NOMO-1 (cell line): ENCODE measurements at regions not wholly inside any gene's neighbourhood (a gene's known extent, or its start where the extent isn't known, plus 50 kb on each side); places are given as distances from the start of the nearest gene placed in this dataset.
"Not testable (repeated sequence)": the region's sequence is repeated elsewhere in the genome, so short reads cannot be mapped to it uniquely, and the experiment has no call there.

Experiments used
- DNase-seq, 2 experiments: peaks; one replicate each; lab custom pipeline; 2025; ENCODE audit not compliant: unreplicated experiment in 2 of 2; lab: John Stamatoyannopoulos, UW

DNA sequence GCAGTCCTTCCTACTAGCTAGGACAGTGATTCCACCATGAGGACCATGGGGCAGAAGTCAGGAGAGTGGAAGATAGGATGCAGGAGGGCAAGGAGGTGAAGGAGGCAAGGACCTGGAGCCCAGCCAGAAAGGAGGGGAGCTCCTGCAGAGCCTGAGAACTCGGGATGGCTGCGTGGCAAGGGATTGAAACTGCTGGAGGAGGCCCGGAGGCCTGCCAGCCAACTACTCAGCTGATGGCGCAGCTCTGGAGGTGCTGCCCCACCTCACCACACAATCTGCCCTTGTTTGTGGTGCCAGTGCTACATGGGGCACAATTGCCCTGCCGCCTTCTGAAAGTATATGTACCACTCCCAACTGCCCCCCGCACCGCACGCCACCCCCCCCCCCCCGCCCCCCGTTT lies 307.3 kb upstream of the CHRNA7 start:
- DNase-seq: not testable (repeated sequence)

DNA sequence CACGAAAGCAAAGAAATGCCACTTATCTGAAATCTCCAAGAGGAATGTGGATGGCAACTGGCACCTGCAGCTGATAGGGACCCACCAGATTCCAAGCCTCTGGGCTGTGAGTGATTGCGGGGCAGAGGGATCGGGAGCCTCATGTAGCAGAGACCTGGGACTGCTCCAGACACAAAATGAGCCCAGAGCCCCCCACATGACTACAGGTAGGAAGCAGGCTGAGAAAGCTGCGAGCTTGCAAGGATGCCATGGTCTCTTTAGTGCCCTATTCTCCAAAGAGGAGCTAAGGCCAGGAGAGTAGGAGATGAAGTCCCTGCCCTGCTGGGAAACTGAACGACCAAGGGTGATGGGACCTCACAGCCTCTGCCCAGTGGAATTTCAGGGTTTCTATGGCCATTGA lies 305.4 kb upstream of the CHRNA7 start:
- not testable (repeated sequence) for DNase-seq

DNA sequence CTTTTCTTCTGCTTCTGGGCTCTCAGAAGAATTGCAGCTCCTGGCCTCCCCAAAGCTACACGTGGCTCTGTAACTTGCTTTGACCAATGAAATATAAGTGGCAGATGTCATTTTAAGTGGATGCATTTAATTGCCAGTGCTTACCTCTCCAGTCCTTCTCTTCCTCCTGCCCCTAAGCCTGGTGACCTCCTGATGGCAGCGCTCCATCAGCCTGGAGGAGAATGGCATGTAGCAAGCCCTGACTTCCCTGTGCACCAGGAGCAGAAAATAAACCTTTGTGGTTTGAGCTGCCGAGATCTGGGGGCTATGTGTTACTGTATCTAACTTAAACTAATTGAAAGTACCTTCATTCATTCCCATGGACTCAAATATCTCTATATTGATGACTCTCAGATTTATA lies 304.7 kb upstream of the CHRNA7 start:
- DNase-seq: not testable (repeated sequence)

DNA sequence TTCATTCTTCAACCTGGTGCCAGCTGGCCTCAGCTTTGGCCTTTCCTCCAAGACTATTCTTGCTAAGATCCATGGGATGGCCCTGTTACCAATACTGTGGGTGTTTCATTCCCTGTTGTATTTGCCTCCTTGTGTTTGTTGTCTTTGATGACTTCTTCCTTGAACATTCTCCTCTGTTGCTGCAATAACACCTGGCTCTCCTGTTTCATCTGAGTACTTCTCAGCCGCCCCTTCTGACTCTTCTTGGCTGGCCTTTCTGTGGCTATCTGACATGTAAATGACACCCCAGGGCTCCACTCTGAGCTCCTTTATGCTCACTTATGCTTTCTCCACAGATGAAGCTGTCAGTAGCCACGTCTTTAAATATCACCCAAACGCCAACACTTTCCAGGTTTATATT lies 302.7 kb upstream of the CHRNA7 start:
- no peak for DNase-seq

DNA sequence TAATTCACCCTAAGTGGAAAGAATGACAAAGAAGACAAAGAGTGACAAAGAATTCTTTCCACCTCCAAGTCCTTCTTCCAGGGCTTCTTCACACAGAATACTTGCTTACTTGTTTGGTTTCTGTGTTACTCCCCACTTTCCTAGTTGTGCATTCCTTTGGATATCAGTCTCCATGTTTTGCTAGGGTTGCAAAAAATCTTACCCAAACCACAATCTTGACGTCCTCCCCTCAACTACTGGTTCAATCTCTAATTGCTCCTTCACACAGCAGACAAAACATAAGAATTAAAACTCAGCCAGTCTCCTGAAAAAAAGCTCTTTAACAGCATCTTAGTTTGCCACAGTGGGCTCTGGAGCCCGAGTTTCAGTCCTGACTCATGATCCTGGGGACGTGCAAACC lies 297.6 kb upstream of the CHRNA7 start:
- no peak for DNase-seq

DNA sequence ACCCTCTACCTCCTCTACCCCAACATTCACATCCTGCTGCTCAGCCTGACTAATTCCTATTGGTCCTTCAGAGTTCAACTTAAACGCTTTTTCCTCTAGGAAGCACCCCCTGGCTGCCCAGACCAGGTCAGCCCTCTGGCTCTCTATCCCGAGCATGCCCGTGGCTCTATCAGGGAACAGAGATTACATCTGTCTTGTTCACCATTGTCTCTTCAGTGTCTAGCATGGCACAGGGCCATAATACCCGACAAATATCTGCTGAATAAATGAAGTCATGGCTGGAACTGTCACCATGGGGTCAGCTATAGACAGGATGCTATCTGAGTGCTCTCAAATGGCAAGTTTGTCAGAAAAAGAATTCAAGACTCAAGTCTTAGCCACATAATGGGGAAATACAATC lies 296.9 kb upstream of the CHRNA7 start:
- no peak for DNase-seq

DNA sequence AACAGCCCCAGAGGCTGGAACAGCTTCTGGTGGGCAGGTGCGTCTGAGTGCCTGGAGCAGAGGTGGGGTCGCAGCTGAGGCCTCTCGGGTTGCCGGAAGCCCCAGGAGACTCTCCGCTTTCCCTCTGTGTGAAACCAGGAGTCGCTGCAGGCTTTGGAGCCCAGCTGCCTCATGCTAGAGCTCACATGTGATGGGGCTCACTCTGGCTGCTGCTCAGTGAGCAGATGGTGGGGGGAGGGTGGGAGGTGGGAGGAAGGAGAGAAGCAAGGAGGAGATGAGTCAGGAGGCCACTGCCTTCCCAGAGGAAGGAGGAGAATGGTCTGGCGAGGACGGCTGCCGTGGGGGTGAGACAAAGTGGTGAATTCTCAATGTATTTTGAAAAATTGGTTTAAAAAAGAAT lies 290.1 kb upstream of the CHRNA7 start:
- DNase-seq: no peak

DNA sequence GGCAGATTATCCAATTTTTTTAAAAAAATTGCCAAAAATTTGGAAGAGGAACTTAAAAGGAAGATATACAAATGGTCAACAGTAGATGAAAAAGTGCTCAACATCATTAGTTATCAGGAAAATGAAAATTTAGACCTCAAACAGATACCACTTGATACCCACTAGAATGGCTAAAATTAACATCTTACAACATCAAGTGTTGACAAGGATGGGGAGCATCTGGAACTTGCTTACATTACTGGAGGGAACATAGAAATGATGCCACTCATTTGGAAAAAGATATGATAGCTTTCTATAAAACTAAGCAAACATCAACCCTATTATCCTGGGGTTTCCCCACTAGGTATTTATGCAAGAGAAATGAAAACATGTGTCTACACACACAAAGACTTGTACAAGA lies 284.5 kb upstream of the CHRNA7 start:
- DNase-seq: no peak

DNA sequence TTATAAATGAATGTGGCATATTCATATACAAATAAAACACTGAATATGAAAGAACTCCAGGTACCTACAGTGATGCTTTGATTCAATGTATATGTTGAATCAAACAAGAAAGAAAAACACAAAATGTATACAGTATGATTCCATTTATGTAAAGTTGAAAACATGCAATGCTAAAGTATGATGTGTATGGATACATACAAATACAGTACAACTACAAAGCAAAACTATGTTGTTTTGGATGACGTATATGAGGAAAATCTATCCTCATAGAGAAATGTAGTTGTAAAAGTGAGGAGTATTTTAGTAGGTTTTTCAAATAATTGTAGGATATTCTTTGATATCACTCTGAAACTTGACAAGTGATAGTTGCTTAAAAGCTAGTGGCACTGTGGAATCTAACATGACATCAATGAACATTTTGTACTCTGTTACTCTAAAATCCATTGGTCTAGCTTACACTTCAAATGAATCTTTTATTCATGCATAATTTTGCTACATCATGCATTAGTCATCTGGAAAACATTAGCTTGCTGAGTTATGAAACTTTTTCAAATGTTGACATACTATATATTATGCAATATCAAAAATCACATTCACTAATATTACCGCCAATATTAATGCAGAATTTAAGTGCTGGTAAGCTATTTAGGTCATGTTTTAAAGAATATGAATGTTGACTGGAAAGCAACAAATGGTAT lies 278.1 kb upstream of the CHRNA7 start:
- no peak for DNase-seq

DNA sequence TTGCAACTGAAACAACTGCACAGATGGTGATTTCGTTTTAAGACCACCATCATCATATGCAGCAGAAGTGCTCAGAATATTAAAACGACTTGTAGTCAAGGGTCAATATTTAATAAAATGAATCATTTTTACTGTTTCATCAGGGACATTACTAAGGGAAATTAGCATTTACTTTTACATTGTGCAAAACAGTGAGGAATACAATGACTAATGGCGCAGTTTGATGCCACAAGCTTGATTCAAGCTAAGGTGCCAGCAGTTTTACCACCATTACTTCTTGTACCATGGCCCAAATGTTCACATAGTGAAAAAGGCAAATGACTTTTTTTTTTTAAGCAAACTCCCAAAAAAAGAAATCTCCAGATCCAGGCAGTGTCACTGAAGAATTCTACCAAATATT lies 277.4 kb upstream of the CHRNA7 start:
- no peak for DNase-seq

DNA sequence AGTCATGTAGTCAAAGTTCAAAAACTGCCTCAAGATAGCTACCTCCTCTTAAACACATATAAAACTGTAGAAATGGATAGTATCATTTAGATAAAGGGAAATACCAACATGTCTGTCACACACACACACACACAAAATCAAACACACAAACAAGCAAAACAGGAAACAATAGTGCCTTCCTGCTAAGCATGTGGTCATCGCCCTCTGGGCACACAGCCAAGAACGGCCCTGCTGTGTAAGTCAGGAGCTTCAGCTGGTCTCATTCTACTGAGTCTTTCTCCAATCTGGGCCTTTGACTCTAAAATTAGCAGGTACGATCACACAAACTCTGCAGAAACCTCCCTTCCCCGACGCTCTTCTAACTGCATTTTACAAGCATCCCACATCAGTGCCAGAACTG lies 272.2 kb upstream of the CHRNA7 start:
- no peak for DNase-seq

DNA sequence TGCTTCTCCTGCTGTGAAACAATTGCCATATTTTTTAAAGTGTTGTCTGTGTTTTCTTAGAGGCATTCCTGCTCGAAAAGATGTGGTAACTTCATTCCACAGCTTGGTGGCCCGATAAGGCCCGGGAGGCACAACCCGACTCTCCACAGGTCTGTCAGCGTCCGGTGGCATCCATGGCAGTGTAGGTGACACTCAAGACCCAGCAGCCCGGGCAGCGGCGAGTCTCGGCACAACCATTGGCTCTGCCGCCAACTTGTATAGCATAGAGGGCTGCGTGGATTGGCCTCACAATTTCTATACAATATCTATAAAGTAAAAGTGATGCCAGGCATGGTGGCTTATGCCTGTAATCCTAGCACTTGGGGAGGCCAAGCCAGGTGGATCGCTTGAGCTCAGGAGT lies 262.3 kb upstream of the CHRNA7 start:
- DNase-seq: no peak

DNA sequence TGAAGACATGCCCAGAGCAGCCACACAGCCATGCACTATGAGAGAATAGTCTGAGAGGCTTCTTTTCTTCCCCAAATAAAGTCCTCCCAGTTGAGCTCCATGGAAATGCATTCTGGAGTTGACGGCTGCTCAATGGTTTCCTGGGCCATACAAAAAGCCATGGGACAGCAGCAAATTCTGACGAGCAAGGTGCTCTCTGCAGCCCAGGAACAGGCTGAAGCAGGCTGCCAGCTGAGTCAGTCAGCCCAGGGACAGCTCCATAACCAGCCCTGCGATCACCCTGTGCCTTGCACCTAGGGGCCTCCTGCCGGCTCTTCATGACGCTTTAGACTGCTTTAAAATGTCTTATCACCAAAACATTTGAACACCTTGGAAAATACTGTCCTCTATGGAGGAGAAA lies 256.3 kb upstream of the CHRNA7 start:
- DNase-seq: no peak

DNA sequence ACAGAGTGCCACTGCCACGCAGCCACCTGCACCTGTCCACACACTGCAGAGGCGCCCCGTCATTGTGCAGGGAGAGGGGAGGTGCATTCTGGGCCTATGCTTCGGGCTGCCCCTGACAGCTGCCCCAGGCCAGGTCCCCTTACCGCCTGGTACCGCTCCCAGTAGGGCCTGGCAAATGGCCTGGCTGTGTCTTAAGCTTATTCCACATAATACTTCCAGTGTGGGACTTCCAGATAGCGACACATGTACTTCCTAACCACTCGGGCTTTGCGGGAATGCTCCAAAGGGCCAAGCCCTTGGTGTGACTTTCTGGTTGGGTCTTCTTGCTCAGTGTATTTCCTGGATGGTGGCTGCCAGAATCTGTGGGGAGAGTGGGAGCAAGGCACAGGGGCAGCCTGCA lies 254.3 kb upstream of the CHRNA7 start:
- DNase-seq: no peak

DNA sequence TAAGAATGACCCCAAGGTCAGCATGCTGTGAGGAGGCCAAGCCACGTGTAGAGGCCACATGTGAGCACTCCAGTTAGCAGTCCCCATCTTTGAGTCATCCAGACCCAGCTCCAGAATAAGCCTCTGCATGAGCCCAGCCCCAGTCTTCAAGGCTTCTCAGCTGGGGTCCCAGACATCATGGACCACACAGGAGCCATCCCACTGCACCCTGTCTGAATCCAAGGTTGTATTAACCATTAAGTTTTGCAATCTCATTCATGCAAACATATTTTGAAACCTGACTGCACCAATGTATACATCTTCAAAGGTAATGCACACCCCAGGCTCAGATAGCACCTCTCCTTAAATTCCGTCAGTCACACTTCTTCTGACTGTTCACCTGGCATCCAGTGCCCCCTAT lies 249.1 kb upstream of the CHRNA7 start:
- no peak for DNase-seq

DNA sequence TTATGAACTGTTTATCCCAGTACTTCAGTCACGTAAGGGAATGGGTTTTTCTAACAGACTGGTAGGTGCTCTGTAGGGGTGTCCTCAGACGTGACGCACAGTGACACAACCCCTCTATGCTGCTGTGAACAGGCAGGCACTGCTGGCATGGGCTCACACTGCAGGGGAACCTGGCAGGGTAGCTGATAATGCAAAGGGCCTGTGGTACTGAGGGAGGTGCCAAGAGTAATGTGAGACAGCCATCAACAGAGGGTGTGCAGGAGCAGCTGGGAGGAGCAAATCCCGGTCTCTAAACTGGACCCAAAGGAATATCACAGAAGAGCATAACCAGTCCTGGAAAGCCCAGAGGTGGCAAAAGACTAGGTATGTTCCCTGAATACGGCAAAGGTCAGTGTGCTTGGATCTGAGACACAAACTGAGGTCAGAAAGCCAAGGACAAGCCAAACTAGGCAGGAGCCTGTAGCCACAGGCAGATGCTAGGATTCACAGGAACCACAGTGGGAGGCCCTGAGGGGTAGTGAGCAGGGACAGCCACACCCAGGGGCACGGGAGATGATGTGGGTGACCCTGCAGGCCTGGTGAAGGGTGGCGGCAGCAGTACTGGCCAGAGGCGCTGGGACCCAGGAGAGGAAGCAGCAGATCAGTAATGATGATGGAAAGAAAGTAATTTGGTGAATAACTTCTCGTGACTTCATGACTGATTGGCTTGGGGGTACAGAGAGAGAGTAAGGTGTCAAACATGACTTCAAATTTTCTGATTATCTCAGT lies 248.1 kb upstream of the CHRNA7 start:
- DNase-seq: no peak

DNA sequence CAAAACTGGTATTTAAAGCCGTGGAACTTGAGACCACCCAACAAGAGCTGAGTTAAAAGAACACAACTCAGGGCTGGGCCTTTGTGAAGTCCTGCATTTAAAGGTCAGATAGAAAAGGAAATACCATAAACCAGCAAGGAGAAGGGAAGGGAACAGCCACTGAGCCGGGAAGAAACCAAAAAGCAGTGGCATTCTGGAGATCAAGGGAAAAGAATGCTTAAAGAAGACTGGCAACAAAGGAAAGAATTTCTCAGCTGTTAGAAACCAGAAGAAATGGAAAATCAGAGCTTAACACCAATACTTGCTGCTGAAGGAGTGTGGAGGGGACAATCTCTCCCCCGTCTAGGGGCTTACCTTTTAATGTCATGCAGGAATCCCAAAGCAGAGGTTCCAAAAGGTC lies 247.4 kb upstream of the CHRNA7 start:
- DNase-seq: no peak

DNA sequence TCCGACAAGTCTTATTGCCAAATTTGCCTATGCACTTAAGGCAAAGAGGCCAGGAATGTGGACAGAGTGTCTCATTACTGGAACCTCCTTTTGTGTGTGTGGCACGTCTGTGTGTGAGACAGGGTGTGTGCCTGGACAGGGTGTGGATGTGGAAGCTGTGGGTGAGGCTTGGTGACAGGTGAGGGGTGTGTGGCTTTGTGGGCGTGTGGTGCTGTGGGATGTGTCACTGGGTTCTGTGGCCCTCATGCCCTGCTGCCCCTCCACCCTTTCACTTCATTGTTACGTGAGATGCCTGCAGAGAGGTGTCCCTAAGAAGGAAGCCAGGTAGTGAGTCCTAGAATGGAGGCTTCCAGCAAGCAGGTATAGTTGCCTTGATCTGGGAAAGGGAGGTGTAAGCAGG lies 244.0 kb upstream of the CHRNA7 start:
- no peak for DNase-seq

DNA sequence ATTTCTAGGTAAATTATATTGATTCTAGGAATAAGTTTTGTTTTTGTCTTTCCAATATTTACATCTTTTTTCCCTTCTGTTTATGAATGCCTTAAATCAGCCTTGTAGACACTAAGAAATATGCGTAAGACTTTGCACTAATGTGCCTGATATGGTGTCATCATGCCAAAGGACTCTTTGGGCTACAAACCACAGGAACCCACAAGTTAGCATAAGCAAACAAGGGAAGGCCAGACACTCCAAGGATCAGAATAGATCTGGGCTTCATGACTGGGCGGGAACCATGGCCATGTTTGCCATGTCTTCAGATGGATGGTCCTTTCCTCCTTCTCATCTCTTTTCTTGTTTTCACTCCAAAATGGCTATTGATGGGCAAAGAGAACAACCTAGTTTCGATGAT lies 242.2 kb upstream of the CHRNA7 start:
- no peak for DNase-seq

DNA sequence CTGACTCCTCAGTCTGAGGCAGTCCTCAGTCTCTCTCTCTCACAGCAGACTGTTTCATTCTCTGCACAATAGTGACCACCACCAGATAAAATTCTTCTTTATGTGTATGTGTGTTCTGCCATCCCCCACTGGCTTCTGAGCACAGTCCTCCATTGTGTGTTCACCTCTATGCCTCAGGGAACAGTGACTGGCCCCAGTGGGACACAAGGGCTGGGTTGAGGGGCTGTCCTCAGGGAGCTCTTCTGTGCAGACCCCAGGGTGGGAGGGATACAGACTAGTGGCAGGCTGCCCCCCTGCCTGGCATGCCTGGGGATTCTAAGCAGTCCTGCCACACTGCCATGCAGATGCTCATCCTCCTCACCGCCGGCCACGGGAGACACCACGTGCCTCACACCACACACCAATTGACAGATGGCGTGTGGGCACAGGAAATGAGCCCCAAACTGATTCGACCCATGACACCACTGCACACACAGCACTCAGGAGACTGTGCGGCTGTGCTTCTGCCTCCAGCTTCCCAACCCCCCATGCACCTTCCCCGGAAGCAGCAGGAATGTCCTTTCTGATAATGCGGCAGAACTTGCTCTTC lies 237.6 kb upstream of the CHRNA7 start:
- DNase-seq: no peak

DNA sequence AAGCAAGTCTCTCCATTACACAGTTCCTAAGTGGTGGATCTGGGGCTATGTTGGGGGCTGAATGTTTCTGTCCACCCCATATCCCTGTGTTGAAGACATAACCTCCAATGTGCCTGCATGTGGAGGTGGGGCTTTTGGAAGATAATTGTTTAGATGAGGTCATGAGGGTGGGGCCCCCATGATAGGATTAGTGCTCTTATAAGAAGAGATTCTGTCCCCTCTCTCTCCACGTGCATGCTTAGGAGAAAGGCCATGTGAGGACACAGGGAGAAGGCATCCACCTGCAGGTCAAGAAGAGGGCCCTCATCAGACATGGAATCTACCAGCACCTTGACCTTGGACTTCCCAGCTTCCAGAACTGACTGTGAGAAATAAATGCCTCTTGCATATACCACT lies 231.0 kb upstream of the CHRNA7 start:
- DNase-seq: no peak

DNA sequence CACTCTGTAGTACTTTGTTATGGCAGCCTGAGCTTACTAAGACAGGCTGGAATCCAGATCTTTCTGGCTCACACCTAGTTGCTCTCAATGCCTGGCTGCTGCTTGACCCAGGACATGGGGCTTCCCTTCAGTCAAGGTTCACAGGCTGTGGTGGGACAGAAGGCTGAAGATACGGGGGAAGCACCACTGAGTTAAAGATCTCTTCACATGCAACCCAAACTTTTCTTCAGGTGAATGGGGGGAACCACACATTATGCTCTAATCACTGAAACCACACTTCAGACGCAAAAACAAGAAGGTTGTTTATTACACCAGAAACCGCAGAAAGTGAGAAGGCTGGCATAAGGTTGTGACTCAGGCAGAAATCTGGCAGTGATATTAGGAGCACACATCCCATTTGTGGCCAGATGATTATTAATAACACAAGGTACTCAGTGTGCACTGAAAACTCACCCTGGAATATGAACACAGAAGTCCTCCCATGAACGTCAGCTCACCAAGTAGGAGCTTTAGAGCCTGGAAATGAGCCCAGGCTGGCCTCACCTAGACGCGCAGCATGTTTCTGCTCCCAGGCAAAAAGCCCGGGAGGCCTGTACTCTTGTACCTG lies 230.5 kb upstream of the CHRNA7 start:
- no peak for DNase-seq
